ENCODE measurements at regions not wholly inside any gene's neighbourhood (a gene's known extent, or its start where the extent isn't known, plus 50 kb on each side); places are given as distances from the start of the nearest gene placed in this dataset.

GRCh38 chr2:136208682-136209420 is 90.9 kb upstream of the CXCR4 start:
- H4K20me1 ChIP-seq (ENCODE audit: control insufficient read depth, insufficient read depth, insufficient read length), result no peaks in the 10 kb centered on the region
- no peak overlapping the region for H2BK20ac ChIP-seq (ENCODE audit: low read depth, low read length, poor library complexity, severe bottlenecking)
- H3K23ac ChIP-seq (ENCODE audit: insufficient read length, low read depth, low read length), result no peak overlapping the region
- H3K9ac ChIP-seq (ENCODE audit: extremely low read depth, insufficient read length, low read length), result no peak overlapping the region
- Mint-ChIP-seq H3K4me3 (no peak overlapping the region), H3K9me3 (peaks cover 5 to 8% of the 10 kb centered on the region in 2 experiments; a peak in 4 of 5 replicates), H3K27ac (no peak overlapping the region), H3K27me3 (ENCODE audit: low read depth) (peaks cover 4% of the 10 kb centered on the region; the same call in 1 of the 2 replicates), H3K4me1 (no peaks in the 10 kb centered on the region), H3K36me3 (ENCODE audit: insufficient read depth in 1 of 3, low read depth in 3 of 3) (peaks cover 0 to 3% (median 3%) of the 10 kb centered on the region in 3 experiments; a peak in 3 of 7 replicates)
- H3K4ac ChIP-seq (ENCODE audit: low read depth, low read length), result no peak overlapping the region
- no peaks in the 10 kb centered on the region for H3K79me1 ChIP-seq (ENCODE audit: insufficient read depth, low read depth, low read length, poor library complexity, severe bottlenecking)
- no peak overlapping the region for H4K8ac ChIP-seq (replicated peaks; ENCODE audit: insufficient read length, low read depth, low read length)
- no peak overlapping the region for H3K14ac ChIP-seq (ENCODE audit: insufficient read depth, low read length)
- no peak overlapping the region for H4K91ac ChIP-seq (ENCODE audit: insufficient read length, low read depth, low read length)
- H3K27ac ChIP-seq (ENCODE audit: insufficient read length, low read depth, low read length), result no peak overlapping the region
- H2AK5ac ChIP-seq (ENCODE audit: insufficient read length, low read length), result no peak overlapping the region
- H3K23me2 ChIP-seq (ENCODE audit: insufficient read length, low read depth, low read length, poor library complexity, severe bottlenecking), result no peaks in the 10 kb centered on the region
- H2BK15ac ChIP-seq (ENCODE audit: low read depth, low read length), result no peak overlapping the region
- no peak overlapping the region for H2BK5ac ChIP-seq (ENCODE audit: insufficient read length, low read length)
- no peak for DNase-seq
- H2BK120ac ChIP-seq (ENCODE audit: low read depth, low read length, poor library complexity, severe bottlenecking), result no peak overlapping the region
- no peaks in the 10 kb centered on the region for H3K4me1 ChIP-seq (ENCODE audit: insufficient read depth, low read length)
- no peak overlapping the region for H3K4me2 ChIP-seq (ENCODE audit: insufficient read depth, insufficient read length, low read length)
- no peak overlapping the region for H3T11ph ChIP-seq (ENCODE audit: low read length)
- no peak overlapping the region for H2BK12ac ChIP-seq (ENCODE audit: insufficient read length, low read depth, low read length)
- no peak overlapping the region for H3K56ac ChIP-seq (ENCODE audit: insufficient read length, low read depth, low read length)
- H3K18ac ChIP-seq (ENCODE audit: insufficient read length, low read depth, low read length), result no peak overlapping the region
- WGBS (ENCODE audit: extremely low coverage, insufficient read length, low lambda C conversion rate), result no CpG with 5 or more reads among the region's 8 CpGs
- no peaks in the 10 kb centered on the region for H3K9me3 ChIP-seq (ENCODE audit: control insufficient read depth, low read depth, low read length)
- H3K79me2 ChIP-seq (ENCODE audit: insufficient read depth, low read length), result no peaks in the 10 kb centered on the region
- TF ChIP-seq, protein P1, sequence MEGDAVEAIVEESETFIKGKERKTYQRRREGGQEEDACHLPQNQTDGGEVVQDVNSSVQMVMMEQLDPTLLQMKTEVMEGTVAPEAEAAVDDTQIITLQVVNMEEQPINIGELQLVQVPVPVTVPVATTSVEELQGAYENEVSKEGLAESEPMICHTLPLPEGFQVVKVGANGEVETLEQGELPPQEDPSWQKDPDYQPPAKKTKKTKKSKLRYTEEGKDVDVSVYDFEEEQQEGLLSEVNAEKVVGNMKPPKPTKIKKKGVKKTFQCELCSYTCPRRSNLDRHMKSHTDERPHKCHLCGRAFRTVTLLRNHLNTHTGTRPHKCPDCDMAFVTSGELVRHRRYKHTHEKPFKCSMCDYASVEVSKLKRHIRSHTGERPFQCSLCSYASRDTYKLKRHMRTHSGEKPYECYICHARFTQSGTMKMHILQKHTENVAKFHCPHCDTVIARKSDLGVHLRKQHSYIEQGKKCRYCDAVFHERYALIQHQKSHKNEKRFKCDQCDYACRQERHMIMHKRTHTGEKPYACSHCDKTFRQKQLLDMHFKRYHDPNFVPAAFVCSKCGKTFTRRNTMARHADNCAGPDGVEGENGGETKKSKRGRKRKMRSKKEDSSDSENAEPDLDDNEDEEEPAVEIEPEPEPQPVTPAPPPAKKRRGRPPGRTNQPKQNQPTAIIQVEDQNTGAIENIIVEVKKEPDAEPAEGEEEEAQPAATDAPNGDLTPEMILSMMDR (conservative IDR thresholded peaks at IDR 0.05), result no peak
- no peak overlapping the region for H4K5ac ChIP-seq (ENCODE audit: insufficient read length, low read depth, low read length)
- H2AFZ ChIP-seq (ENCODE audit: low read length), result no peak overlapping the region
- no peaks in the 10 kb centered on the region; the same call in 1 of the 2 replicates for H3K27me3 ChIP-seq (ENCODE audit: insufficient read depth, low read length)
